WTC11 (cell line): ENCODE measurements at regions not wholly inside any gene's neighbourhood (a gene's known extent, or its start where the extent isn't known, plus 50 kb on each side); places are given as distances from the start of the nearest gene placed in this dataset.

Experiments
- ATAC-seq: fragments of 200-7000 bp; cut with Tn5 transposase; 2 replicates; pipeline ENCODE4 v1.10.0; 2021; ENCODE audit warnings: mild to moderate bottlenecking, moderate library complexity
- CTCF ChIA-PET: fragments of 300-600 bp; sonication (Branson Sonifier 250); formaldehyde crosslinking; loops from one replicate; lab custom pipeline; 2021; ENCODE audit warnings: antibody characterized with exemption; lab: Charles Lee
- POLR2A ChIA-PET: fragments of 350-600 bp; sonication (Branson Sonifier 250); formaldehyde crosslinking; loops from one replicate; lab custom pipeline; 2021; ENCODE audit warnings: antibody characterized with exemption; lab: Charles Lee
- DNase-seq: peaks from one replicate; pipeline ENCODE4 v3.0.0; 2021; ENCODE audit warnings: low spot score
- H3K27ac Mint-ChIP-seq: 2 replicates; pipeline ENCODE4 v1.8.0; 2021; ENCODE audit warnings: mixed read lengths
- H3K27me3 Mint-ChIP-seq: 2 replicates; pipeline ENCODE4 v1.8.0; 2021; ENCODE audit warnings: low read depth, mild to moderate bottlenecking, moderate library complexity, mixed read lengths
- H3K36me3 Mint-ChIP-seq: 2 replicates; pipeline ENCODE4 v1.8.0; 2021; ENCODE audit warnings: mixed read lengths
- H3K4me1 Mint-ChIP-seq: 2 replicates; pipeline ENCODE4 v1.8.0; 2022; ENCODE audit warnings: mixed read lengths
- H3K4me3 Mint-ChIP-seq: 2 replicates; pipeline ENCODE4 v1.8.0; 2021; ENCODE audit warnings: mild to moderate bottlenecking, moderate library complexity, mixed read lengths
- H3K9me3 Mint-ChIP-seq: 2 replicates; pipeline ENCODE4 v1.8.0; 2021; ENCODE audit warnings: mixed read lengths
- CBFB ChIP-seq: sonication (generic); formaldehyde crosslinking; IDR thresholded peaks from 2 replicates; pipeline ENCODE4 v1.8.1; 2022; ENCODE audit warnings: mild to moderate bottlenecking, low read depth, missing genetic modification reagents
- CREB1 ChIP-seq: sonication (generic); formaldehyde crosslinking; IDR thresholded peaks from 2 replicates; pipeline ENCODE4 v1.8.0; 2023; ENCODE audit warnings: mild to moderate bottlenecking, missing genetic modification reagents
- CREM ChIP-seq: sonication (generic); formaldehyde crosslinking; IDR thresholded peaks from 2 replicates; pipeline ENCODE4 v1.8.1; 2022; ENCODE audit warnings: mild to moderate bottlenecking, missing genetic modification reagents, moderate library complexity
- ELF4 ChIP-seq: sonication (generic); formaldehyde crosslinking; IDR thresholded peaks from 2 replicates; pipeline ENCODE4 v1.8.1; 2022; ENCODE audit warnings: low read depth, mild to moderate bottlenecking, moderate library complexity, missing genetic modification reagents
- ESRRA ChIP-seq: sonication (generic); formaldehyde crosslinking; IDR thresholded peaks from 2 replicates; pipeline ENCODE4 v1.8.1; 2022; ENCODE audit warnings: mild to moderate bottlenecking, missing genetic modification reagents, borderline replicate concordance
- IRF1 ChIP-seq: sonication (generic); formaldehyde crosslinking; IDR thresholded peaks from 2 replicates; pipeline ENCODE4 v1.8.0; 2023; ENCODE audit warnings: missing genetic modification reagents
- KAT7 ChIP-seq: sonication (generic); formaldehyde crosslinking; IDR thresholded peaks from 2 replicates; pipeline ENCODE4 v1.8.1; 2023; ENCODE audit warnings: missing genetic modification reagents, mild to moderate bottlenecking, borderline replicate concordance
- NFE2L1 ChIP-seq: sonication (generic); formaldehyde crosslinking; IDR thresholded peaks from 2 replicates; pipeline ENCODE4 v1.8.1; 2023; ENCODE audit warnings: missing genetic modification reagents
- NFYB ChIP-seq: sonication (generic); formaldehyde crosslinking; conservative IDR thresholded peaks from 2 replicates; pipeline ENCODE4 v1.8.0; 2022; ENCODE audit warnings: low read depth, missing genetic modification reagents
- SMAD3 ChIP-seq: sonication (generic); formaldehyde crosslinking; IDR thresholded peaks from 2 replicates; pipeline ENCODE4 v1.8.0; 2022; ENCODE audit warnings: missing genetic modification reagents, mild to moderate bottlenecking, borderline replicate concordance
- SOX15 ChIP-seq: fragments of 250-450 bp; sonication (Bioruptor Pico); IDR thresholded peaks from 2 replicates; pipeline ENCODE4 v1.9.0; 2021; ENCODE audit warnings: mild to moderate bottlenecking
- SP1 ChIP-seq: sonication (generic); formaldehyde crosslinking; conservative IDR thresholded peaks from 2 replicates; pipeline ENCODE4 v1.8.1; 2022; ENCODE audit warnings: missing genetic modification reagents
- USF1 ChIP-seq: sonication (generic); formaldehyde crosslinking; IDR thresholded peaks from 2 replicates; pipeline ENCODE4 v1.8.0; 2022; ENCODE audit warnings: mild to moderate bottlenecking, missing genetic modification reagents
- ZBTB21 ChIP-seq: sonication (generic); formaldehyde crosslinking; IDR thresholded peaks from 2 replicates; pipeline ENCODE4 v1.8.1; 2023; ENCODE audit warnings: mild to moderate bottlenecking, missing genetic modification reagents, borderline replicate concordance
- ZNF138 ChIP-seq: sonication (generic); formaldehyde crosslinking; conservative IDR thresholded peaks from 2 replicates; pipeline ENCODE4 v1.8.1; 2022; ENCODE audit warnings: mild to moderate bottlenecking, moderate library complexity, missing genetic modification reagents
- ZNF219 ChIP-seq: sonication (generic); formaldehyde crosslinking; IDR thresholded peaks from 2 replicates; pipeline ENCODE4 v1.8.0; 2023; ENCODE audit warnings: missing genetic modification reagents, mild to moderate bottlenecking, borderline replicate concordance
- ZNF317 ChIP-seq: sonication (generic); formaldehyde crosslinking; IDR thresholded peaks from 2 replicates; pipeline ENCODE4 v1.8.1; 2023; ENCODE audit warnings: low read depth, mild to moderate bottlenecking, moderate library complexity, missing genetic modification reagents, borderline replicate concordance
- ZNF416 ChIP-seq: fragments of 250-450 bp; sonication (Bioruptor Pico); IDR thresholded peaks from 2 replicates; pipeline ENCODE4 v1.9.0; 2021; ENCODE audit warnings: mild to moderate bottlenecking, inconsistent platforms
- ZNF425 ChIP-seq: fragments of 250-450 bp; sonication (Bioruptor Pico); conservative IDR thresholded peaks from 2 replicates; pipeline ENCODE4 v1.9.0; 2021; ENCODE audit warnings: mild to moderate bottlenecking
- TF ChIP-seq, protein P1 (sequence below): sonication (generic); formaldehyde crosslinking; IDR thresholded peaks from 2 replicates; pipeline ENCODE4 v1.8.1; 2022; ENCODE audit warnings: mild to moderate bottlenecking, missing genetic modification reagents, moderate library complexity, borderline replicate concordance

- TF ChIP-seq ZNF219 (CRISPR knock-in tag) (no peak), ZNF138 (CRISPR knock-in tag) (no peak), ESRRA (CRISPR knock-in tag) (no peak)
- TF ChIP-seq, protein P1, sequence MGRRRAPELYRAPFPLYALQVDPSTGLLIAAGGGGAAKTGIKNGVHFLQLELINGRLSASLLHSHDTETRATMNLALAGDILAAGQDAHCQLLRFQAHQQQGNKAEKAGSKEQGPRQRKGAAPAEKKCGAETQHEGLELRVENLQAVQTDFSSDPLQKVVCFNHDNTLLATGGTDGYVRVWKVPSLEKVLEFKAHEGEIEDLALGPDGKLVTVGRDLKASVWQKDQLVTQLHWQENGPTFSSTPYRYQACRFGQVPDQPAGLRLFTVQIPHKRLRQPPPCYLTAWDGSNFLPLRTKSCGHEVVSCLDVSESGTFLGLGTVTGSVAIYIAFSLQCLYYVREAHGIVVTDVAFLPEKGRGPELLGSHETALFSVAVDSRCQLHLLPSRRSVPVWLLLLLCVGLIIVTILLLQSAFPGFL (CRISPR knock-in tag) = no peak
- TF ChIP-seq, all 79 proteins: peak for 0
These were observed 219.4 kb downstream of the NFKBIZ start (continued) for GRCh38 chr3:102068736-102069135.

DNA sequence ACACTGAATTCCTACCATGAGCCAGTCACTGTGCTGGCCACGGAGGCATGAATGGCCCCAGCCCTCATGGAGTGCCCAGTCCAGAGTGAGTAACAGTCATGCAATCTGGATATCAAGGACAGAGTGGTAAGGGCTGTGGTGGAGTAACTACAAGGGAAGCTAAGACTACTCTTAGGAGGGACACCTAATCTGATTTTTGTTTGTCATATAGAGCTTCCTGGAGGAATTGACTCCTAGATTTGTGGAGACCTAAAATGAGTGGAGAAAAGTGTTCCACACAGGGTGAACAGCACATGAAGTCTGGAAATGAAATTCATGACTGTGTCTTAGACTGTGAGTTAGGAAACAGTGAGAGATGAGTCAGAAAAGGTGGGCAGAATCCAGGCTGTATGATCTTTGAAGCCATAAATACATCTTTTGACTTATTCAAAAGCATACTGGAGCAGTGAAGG, 219.9 kb downstream of the NFKBIZ start:
- ATAC-seq = no peak
- no peaks in the 10 kb centered on the region for H3K27me3 Mint-ChIP-seq
- no peak overlapping the region for H3K27ac Mint-ChIP-seq
- peaks cover 14% of the 10 kb centered on the region for H3K9me3 Mint-ChIP-seq
- no peaks in the 10 kb centered on the region for H3K4me1 Mint-ChIP-seq
- CTCF ChIA-PET = no interaction called here
- H3K4me3 Mint-ChIP-seq = no peak overlapping the region
- no peak for TF ChIP-seq CREB1
- TF ChIP-seq SMAD3 (CRISPR knock-in tag) = no peak
- TF ChIP-seq ZNF138 (CRISPR knock-in tag) = no peak
- TF ChIP-seq SOX15 (CRISPR knock-in tag) = no peak
- TF ChIP-seq USF1 (CRISPR knock-in tag) = no peak
- no peak for TF ChIP-seq ZNF416
- TF ChIP-seq KAT7 (CRISPR knock-in tag) = no peak
- no peak for TF ChIP-seq IRF1 (CRISPR knock-in tag)
- no peak for TF ChIP-seq NFYB (CRISPR knock-in tag)
- TF ChIP-seq CREM (CRISPR knock-in tag) = no peak
- no peak for TF ChIP-seq CBFB (CRISPR knock-in tag)
- TF ChIP-seq NFE2L1 (CRISPR knock-in tag) = no peak
- no peak for TF ChIP-seq ELF4
- no peak for TF ChIP-seq ZBTB21 (CRISPR knock-in tag)
- no peak for TF ChIP-seq ZNF425
- no peak for TF ChIP-seq SP1 (CRISPR knock-in tag)
- no peak for TF ChIP-seq ZNF317 (CRISPR knock-in tag)
- TF ChIP-seq, protein P1 (CRISPR knock-in tag) = no peak
- DNase-seq = no peak
- POLR2A ChIA-PET = no interaction called here
- H3K36me3 Mint-ChIP-seq = peaks cover 5% of the 10 kb centered on the region
